H1 (cell line): ENCODE measurements at regions not wholly inside any gene's neighbourhood (a gene's known extent, or its start where the extent isn't known, plus 50 kb on each side); places are given as distances from the start of the nearest gene placed in this dataset.

ENCODE experiments used
- BCL11A ChIP-seq, 2 experiments: IDR thresholded peaks; one replicate each; pipeline ENCODE4 v1.6.1; 2011; ENCODE audit warnings: low read depth in 2 of 2, low read length in 2 of 2, mild to moderate bottlenecking in 2 of 2
- CBX5 ChIP-seq: fragments of 300-800, 300-1000 bp; sonication (generic); IDR thresholded peaks from 2 replicates; pipeline ENCODE4 v1.7.1; 2016; ENCODE audit warnings: antibody characterized with exemption, low read length, low read depth
- CHD7 ChIP-seq: fragments of 300-600 bp; sonication (generic); IDR thresholded peaks from 2 replicates; pipeline ENCODE4 v1.7.1; 2012; ENCODE audit warnings: low read length, moderate library complexity, mild to moderate bottlenecking, inconsistent platforms; ENCODE audit not compliant: insufficient replicate concordance
- CTCF ChIP-seq, 3 experiments: IDR thresholded peaks; 1 replicate in 2 of 3; 2 replicates in 1 of 3; pipeline versions ENCODE4 v1.5.1 to v1.6.1; 2011; ENCODE audit warnings: low read length in 3 of 3, mild to moderate bottlenecking in 3 of 3, inconsistent platforms in 2 of 3, low read depth in 1 of 3, moderate library complexity in 1 of 3; ENCODE audit not compliant: insufficient read depth in 1 of 3; ENCODE audit errors: control extremely low read depth in 1 of 3
- E2F6 ChIP-seq: IDR thresholded peaks from 2 replicates; pipeline ENCODE4 v1.6.1; 2012; ENCODE audit warnings: inconsistent platforms
- EP300 ChIP-seq, 2 experiments: IDR thresholded peaks; 1 replicate in 1 of 2; 2 replicates in 1 of 2; pipeline ENCODE4 v1.6.1; 2011 to 2012; ENCODE audit warnings: low read depth in 2 of 2, low read length in 2 of 2, mild to moderate bottlenecking in 2 of 2, borderline replicate concordance in 1 of 2, inconsistent platforms in 1 of 2, moderate library complexity in 1 of 2
- JUN ChIP-seq: IDR thresholded peaks from 2 replicates; pipeline ENCODE4 v1.6.1; 2011; ENCODE audit warnings: low read depth, mild to moderate bottlenecking, improper control_type of control experiment, low read length
- NRF1 ChIP-seq: IDR thresholded peaks from 2 replicates; pipeline ENCODE4 v1.6.1; 2011; ENCODE audit warnings: mild to moderate bottlenecking, low read depth, low read length, improper control_type of control experiment
- TAF1 ChIP-seq: IDR thresholded peaks from 2 replicates; pipeline ENCODE4 v1.6.1; 2011; ENCODE audit warnings: mild to moderate bottlenecking, low read depth, low read length

GRCh38 chr6:33912195-33912594 is 108.4 kb upstream of the MLN start (continued):
- no peak for TF ChIP-seq EP300 (IDR thresholded peaks at IDR 0.05; ENCODE audit: borderline replicate concordance in 1 of 2, low read depth in 2 of 2, low read length in 2 of 2)
- TF ChIP-seq CBX5 = no peak
- no peak for TF ChIP-seq CTCF (IDR thresholded peaks at IDR 0.05; ENCODE audit: control extremely low read depth in 1 of 3, insufficient read depth in 1 of 3, low read depth in 1 of 3, low read length in 3 of 3)
- TF ChIP-seq TAF1 = no peak
- no peak for TF ChIP-seq E2F6
- TF ChIP-seq CHD7 = no peak
- TF ChIP-seq JUN = no peak
- no peak for TF ChIP-seq BCL11A (IDR thresholded peaks at IDR 0.05; ENCODE audit: low read depth in 2 of 2, low read length in 2 of 2)
- TF ChIP-seq NRF1 = no peak
